HCT116 (cell line): ENCODE measurements at regions not wholly inside any gene's neighbourhood (a gene's known extent, or its start where the extent isn't known, plus 50 kb on each side); places are given as distances from the start of the nearest gene placed in this dataset.

Source experiments
- ATAC-seq: fragments of 200-7000 bp; cut with Tn5 transposase; 2 replicates; pipeline ENCODE4 v1.9.1; 2020; ENCODE audit warnings: mild to moderate bottlenecking, moderate library complexity
- BruUV-seq: library from RNA; stranded (reverse); fragments of 400-500 nt; replicated peaks from 2 replicates; lab custom pipeline; 2021; lab: Mats Ljungman, UMichigan
- CTCF ChIA-PET: fragments of 300-600 bp; sonication (Branson Sonifier 250); formaldehyde crosslinking; loops from one replicate; lab custom pipeline; 2021; ENCODE audit warnings: antibody characterized with exemption; lab: Charles Lee
- POLR2A ChIA-PET: fragments of 300-600, 350-600 bp; sonication (Branson Sonifier 250); formaldehyde crosslinking; loops from one replicate; lab custom pipeline; 2021; ENCODE audit warnings: antibody characterized with exemption; lab: Charles Lee
- RAD21 ChIA-PET, 2 experiments: fragments of 300-600 bp; sonication (Branson Sonifier 250); formaldehyde crosslinking; loops; one replicate each; lab custom pipeline; 2023; ENCODE audit warnings: low total read pairs in 2 of 2; ENCODE audit not compliant: uncharacterized antibody in 2 of 2, unreplicated experiment in 2 of 2, low non-redundant PET in 1 of 2; lab: Charles Lee
- DNase-seq: peaks from one replicate; pipeline ENCODE4 v3.0.0-alpha.2; 2010; ENCODE audit warnings: low read depth, low spot score
- H2AFZ ChIP-seq: fragments of 200-600 bp; shearing (Covaris generic), sonication (generic); 2 replicates; pipeline ENCODE4 v1.6.1; 2017; ENCODE audit warnings: low read depth, mixed run types, mixed read lengths, antibody characterized with exemption, low read length; ENCODE audit not compliant: poor library complexity, severe bottlenecking
- H3K27ac ChIP-seq: 2 replicates; pipeline ENCODE4 v1.5.1; 2012; ENCODE audit warnings: low read depth, low read length
- H3K27me3 ChIP-seq: fragments of 200-600 bp; sonication (generic); 2 replicates; pipeline ENCODE4 v1.6.1; 2016; ENCODE audit warnings: mixed run types, low read length, mixed read lengths; ENCODE audit not compliant: insufficient read depth
- H3K36me3 ChIP-seq, 2 experiments: fragments of 200-500 bp in 1 of 2; fragments of 200-600 bp in 1 of 2; sonication (Bioruptor generic) in 1 of 2; sonication (generic) in 1 of 2; 2 replicates each; pipeline versions ENCODE4 v1.5.1 to v1.6.1; 2014 to 2016; ENCODE audit warnings: low read length in 2 of 2, inconsistent platforms in 1 of 2, mixed read lengths in 1 of 2, mixed run types in 1 of 2; ENCODE audit not compliant: insufficient read depth in 2 of 2, control insufficient read depth in 1 of 2
- H3K4me1 ChIP-seq, 2 experiments: fragments of 200-600 bp in 1 of 2; sonication (generic) in 1 of 2; 2 replicates each; pipeline versions ENCODE4 v1.5.1 to v1.6.1; 2012 to 2017; ENCODE audit warnings: low read length in 2 of 2, inconsistent platforms in 1 of 2, mild to moderate bottlenecking in 1 of 2, mixed read lengths in 1 of 2, mixed run types in 1 of 2, moderate library complexity in 1 of 2; ENCODE audit not compliant: insufficient read depth in 2 of 2, control insufficient read depth in 1 of 2
- H3K4me2 ChIP-seq: fragments of 200-600 bp; sonication (generic); 2 replicates; pipeline ENCODE4 v1.6.1; 2017; ENCODE audit warnings: mixed run types, low read length, mixed read lengths
- H3K4me3 ChIP-seq, 2 experiments: fragments of 200-600 bp in 1 of 2; sonication (generic) in 1 of 2; replicated peaks in 1 of 2; 2 replicates each; pipeline ENCODE4 v1.5.1; 2011 to 2016; ENCODE audit warnings: low read length in 2 of 2, control low read depth in 1 of 2, low read depth in 1 of 2, mild to moderate bottlenecking in 1 of 2, mixed read lengths in 1 of 2, mixed run types in 1 of 2
- H3K79me2 ChIP-seq: fragments of 200-600 bp; sonication (generic); 2 replicates; pipeline ENCODE4 v1.6.1; 2017; ENCODE audit warnings: mild to moderate bottlenecking, mixed run types, low read length, moderate library complexity, mixed read lengths; ENCODE audit not compliant: insufficient read depth
- H3K9ac ChIP-seq: fragments of 200-600 bp; sonication (generic); 2 replicates; pipeline ENCODE4 v1.6.1; 2016; ENCODE audit warnings: low read length, mixed read lengths
- H3K9me2 ChIP-seq: fragments of 200-600 bp; sonication (generic), shearing (Covaris generic); 2 replicates; pipeline ENCODE4 v1.6.1; 2017; ENCODE audit warnings: mixed run types, mild to moderate bottlenecking, moderate library complexity; ENCODE audit not compliant: insufficient read depth
- H3K9me3 ChIP-seq, 2 experiments: fragments of 200-500 bp in 1 of 2; fragments of 200-600 bp in 1 of 2; sonication (Bioruptor generic) in 1 of 2; sonication (generic) in 1 of 2; 2 replicates each; pipeline ENCODE4 v1.6.1; 2014 to 2017; ENCODE audit warnings: low read length in 2 of 2, mixed read lengths in 2 of 2, inconsistent platforms in 1 of 2, low read depth in 1 of 2, mild to moderate bottlenecking in 1 of 2, mixed run types in 1 of 2, moderate library complexity in 1 of 2; ENCODE audit not compliant: control insufficient read depth in 1 of 2, insufficient read depth in 1 of 2
- H4K20me1 ChIP-seq: fragments of 200-600 bp; sonication (generic), shearing (Covaris generic); 2 replicates; pipeline ENCODE4 v1.6.1; 2017; ENCODE audit warnings: mixed run types, mild to moderate bottlenecking, moderate library complexity; ENCODE audit not compliant: insufficient read depth
- CBX3 ChIP-seq: IDR thresholded peaks from 2 replicates; pipeline ENCODE4 v1.6.1; 2012; ENCODE audit warnings: low read depth
- EGR1 ChIP-seq: IDR thresholded peaks from 2 replicates; pipeline ENCODE4 v1.6.1; 2012; ENCODE audit warnings: low read depth
- ELF1 ChIP-seq: IDR thresholded peaks from 2 replicates; pipeline ENCODE4 v1.6.1; 2012; ENCODE audit warnings: low read depth, borderline replicate concordance
- FOSL1 ChIP-seq: IDR thresholded peaks from 2 replicates; pipeline ENCODE4 v1.6.1; 2012; ENCODE audit warnings: low read depth
- POLR2A ChIP-seq: IDR thresholded peaks from 2 replicates; pipeline ENCODE4 v1.7.0; 2011; ENCODE audit warnings: borderline replicate concordance; ENCODE audit not compliant: insufficient read depth, insufficient read length; ENCODE audit errors: extremely low read depth
- POLR2AphosphoS5 ChIP-seq: IDR thresholded peaks from 2 replicates; pipeline ENCODE4 v1.6.1; 2011; ENCODE audit warnings: mild to moderate bottlenecking, low read depth, low read length, moderate library complexity
- RAD21 ChIP-seq: IDR thresholded peaks from 2 replicates; pipeline ENCODE4 v1.6.1; 2012; ENCODE audit warnings: low read depth, mild to moderate bottlenecking
- SP1 ChIP-seq: IDR thresholded peaks from 2 replicates; pipeline ENCODE4 v1.6.1; 2012; ENCODE audit warnings: low read depth
- TCF7L2 ChIP-seq: IDR thresholded peaks from 2 replicates; pipeline ENCODE4 v1.7.0; 2011; ENCODE audit warnings: borderline replicate concordance, inconsistent platforms; ENCODE audit not compliant: insufficient read depth, insufficient read length; ENCODE audit errors: extremely low read depth
- YY1 ChIP-seq: IDR thresholded peaks from 2 replicates; pipeline ENCODE4 v1.6.1; 2011; ENCODE audit warnings: low read length, low read depth, moderate library complexity, mild to moderate bottlenecking; ENCODE audit not compliant: insufficient replicate concordance; ENCODE audit errors: extremely low read depth
- ZFX ChIP-seq: fragments of 450-650 bp; IDR thresholded peaks from 2 replicates; pipeline ENCODE4 v1.6.1; 2017
- intact Hi-C: fragments of 100-400 bp; cut with micrococcal nuclease; formaldehyde crosslinking; loops from 2 replicates; pipeline ENCODE4 v1.10.0; 2022
- TF ChIP-seq, protein P1 (sequence below): IDR thresholded peaks from 2 replicates; pipeline ENCODE4 v1.6.1; 2012; ENCODE audit warnings: low read depth
- TF ChIP-seq, protein P2 (sequence below): IDR thresholded peaks from 2 replicates; pipeline ENCODE4 v1.6.1; 2012
- TF ChIP-seq, protein P3 (sequence below), 3 experiments: fragments of 200-600 bp in 1 of 3; sonication (generic) in 1 of 3; IDR thresholded peaks in 2 of 3; conservative IDR thresholded peaks in 1 of 3; 2 replicates each; pipeline ENCODE4 v1.5.1; 2012 to 2017; ENCODE audit warnings: low read depth in 2 of 3, low read length in 2 of 3, antibody characterized with exemption in 1 of 3, borderline replicate concordance in 1 of 3, control low read depth in 1 of 3, mild to moderate bottlenecking in 1 of 3, mixed read lengths in 1 of 3, mixed run types in 1 of 3, moderate library complexity in 1 of 3; ENCODE audit not compliant: insufficient read depth in 1 of 3

DNA sequence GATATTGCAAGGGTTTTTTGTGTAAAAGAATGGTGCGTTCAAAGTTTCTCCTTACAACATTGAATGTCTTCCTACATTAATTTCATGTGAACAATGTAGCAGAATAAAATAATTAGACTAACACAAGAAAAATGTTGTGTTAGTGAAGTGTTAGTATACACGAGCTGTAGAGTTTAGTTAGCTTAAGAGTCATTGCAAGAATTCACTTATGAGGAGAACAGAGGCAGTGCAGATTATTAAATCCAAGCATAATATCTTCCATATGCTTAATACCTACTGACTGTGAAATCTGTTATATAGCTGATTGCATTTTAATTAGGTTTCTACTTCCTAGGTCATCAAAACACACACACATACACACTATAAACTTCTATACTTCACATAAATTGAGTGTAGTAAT lies 959.0 kb downstream of the FAT4 start:
- Histone ChIP-seq H3K9ac (no peak overlapping the region), H3K9me2 (no peaks in the 10 kb centered on the region), H3K4me3 (no peak overlapping the region), H3K79me2 (no peaks in the 10 kb centered on the region), H3K27me3 (no peaks in the 10 kb centered on the region), H3K4me2 (no peak overlapping the region), H3K4me1 (no peaks in the 10 kb centered on the region), H3K27ac (no peak overlapping the region), H4K20me1 (no peaks in the 10 kb centered on the region), H3K36me3 (no peaks in the 10 kb centered on the region), H3K9me3 (no peaks in the 10 kb centered on the region), H2AFZ (no peak overlapping the region)
- ATAC-seq = no peak
- no TSS peak for BruUV-seq
- DNase-seq = no peak
- ChIA-PET CTCF (no interaction called here), POLR2A (no interaction called here), RAD21 (no interaction called here)
- intact Hi-C loops = no loop called here
- TF ChIP-seq, protein P1, sequence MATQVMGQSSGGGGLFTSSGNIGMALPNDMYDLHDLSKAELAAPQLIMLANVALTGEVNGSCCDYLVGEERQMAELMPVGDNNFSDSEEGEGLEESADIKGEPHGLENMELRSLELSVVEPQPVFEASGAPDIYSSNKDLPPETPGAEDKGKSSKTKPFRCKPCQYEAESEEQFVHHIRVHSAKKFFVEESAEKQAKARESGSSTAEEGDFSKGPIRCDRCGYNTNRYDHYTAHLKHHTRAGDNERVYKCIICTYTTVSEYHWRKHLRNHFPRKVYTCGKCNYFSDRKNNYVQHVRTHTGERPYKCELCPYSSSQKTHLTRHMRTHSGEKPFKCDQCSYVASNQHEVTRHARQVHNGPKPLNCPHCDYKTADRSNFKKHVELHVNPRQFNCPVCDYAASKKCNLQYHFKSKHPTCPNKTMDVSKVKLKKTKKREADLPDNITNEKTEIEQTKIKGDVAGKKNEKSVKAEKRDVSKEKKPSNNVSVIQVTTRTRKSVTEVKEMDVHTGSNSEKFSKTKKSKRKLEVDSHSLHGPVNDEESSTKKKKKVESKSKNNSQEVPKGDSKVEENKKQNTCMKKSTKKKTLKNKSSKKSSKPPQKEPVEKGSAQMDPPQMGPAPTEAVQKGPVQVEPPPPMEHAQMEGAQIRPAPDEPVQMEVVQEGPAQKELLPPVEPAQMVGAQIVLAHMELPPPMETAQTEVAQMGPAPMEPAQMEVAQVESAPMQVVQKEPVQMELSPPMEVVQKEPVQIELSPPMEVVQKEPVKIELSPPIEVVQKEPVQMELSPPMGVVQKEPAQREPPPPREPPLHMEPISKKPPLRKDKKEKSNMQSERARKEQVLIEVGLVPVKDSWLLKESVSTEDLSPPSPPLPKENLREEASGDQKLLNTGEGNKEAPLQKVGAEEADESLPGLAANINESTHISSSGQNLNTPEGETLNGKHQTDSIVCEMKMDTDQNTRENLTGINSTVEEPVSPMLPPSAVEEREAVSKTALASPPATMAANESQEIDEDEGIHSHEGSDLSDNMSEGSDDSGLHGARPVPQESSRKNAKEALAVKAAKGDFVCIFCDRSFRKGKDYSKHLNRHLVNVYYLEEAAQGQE = no peak
- TF ChIP-seq POLR2AphosphoS5 = no peak
- no peak for TF ChIP-seq YY1
- TF ChIP-seq EGR1 = no peak
- TF ChIP-seq ELF1 = no peak
- no peak for TF ChIP-seq TCF7L2
- TF ChIP-seq SP1 = no peak
- TF ChIP-seq POLR2A = no peak
- TF ChIP-seq RAD21 = no peak
- TF ChIP-seq CBX3 = no peak
- no peak for TF ChIP-seq ZFX
- no peak for TF ChIP-seq FOSL1
- TF ChIP-seq, protein P2, sequence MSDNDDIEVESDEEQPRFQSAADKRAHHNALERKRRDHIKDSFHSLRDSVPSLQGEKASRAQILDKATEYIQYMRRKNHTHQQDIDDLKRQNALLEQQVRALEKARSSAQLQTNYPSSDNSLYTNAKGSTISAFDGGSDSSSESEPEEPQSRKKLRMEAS = no peak
- TF ChIP-seq, protein P3, sequence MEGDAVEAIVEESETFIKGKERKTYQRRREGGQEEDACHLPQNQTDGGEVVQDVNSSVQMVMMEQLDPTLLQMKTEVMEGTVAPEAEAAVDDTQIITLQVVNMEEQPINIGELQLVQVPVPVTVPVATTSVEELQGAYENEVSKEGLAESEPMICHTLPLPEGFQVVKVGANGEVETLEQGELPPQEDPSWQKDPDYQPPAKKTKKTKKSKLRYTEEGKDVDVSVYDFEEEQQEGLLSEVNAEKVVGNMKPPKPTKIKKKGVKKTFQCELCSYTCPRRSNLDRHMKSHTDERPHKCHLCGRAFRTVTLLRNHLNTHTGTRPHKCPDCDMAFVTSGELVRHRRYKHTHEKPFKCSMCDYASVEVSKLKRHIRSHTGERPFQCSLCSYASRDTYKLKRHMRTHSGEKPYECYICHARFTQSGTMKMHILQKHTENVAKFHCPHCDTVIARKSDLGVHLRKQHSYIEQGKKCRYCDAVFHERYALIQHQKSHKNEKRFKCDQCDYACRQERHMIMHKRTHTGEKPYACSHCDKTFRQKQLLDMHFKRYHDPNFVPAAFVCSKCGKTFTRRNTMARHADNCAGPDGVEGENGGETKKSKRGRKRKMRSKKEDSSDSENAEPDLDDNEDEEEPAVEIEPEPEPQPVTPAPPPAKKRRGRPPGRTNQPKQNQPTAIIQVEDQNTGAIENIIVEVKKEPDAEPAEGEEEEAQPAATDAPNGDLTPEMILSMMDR (IDR thresholded peaks at IDR 0.05 in 2 of 3, conservative IDR thresholded peaks at IDR 0.05 in 1 of 3; ENCODE audit: borderline replicate concordance in 1 of 3, insufficient read depth in 1 of 3, low read depth in 2 of 3, low read length in 2 of 3) = no peak
